HG02642 (cell line): ENCODE measurements at regions not wholly inside any gene's neighbourhood (a gene's known extent, or its start where the extent isn't known, plus 50 kb on each side); places are given as distances from the start of the nearest gene placed in this dataset.
"Not testable (repeated sequence)": the region's sequence is repeated elsewhere in the genome, so short reads cannot be mapped to it uniquely, and the experiment has no call there.

Source experiments
- ATAC-seq: cut with Tn5 transposase; IDR thresholded peaks from one replicate; pipeline ENCODE4 v1.9.1; 2021; ENCODE audit warnings: mild to moderate bottlenecking; ENCODE audit not compliant: unreplicated experiment, poor library complexity

GRCh38 chr9:66824169-66824568 lies 76.4 kb upstream of the ZNF658 start:
- not testable (repeated sequence) for ATAC-seq

- not testable (repeated sequence) for ATAC-seq
These were observed 70.7 kb upstream of the ZNF658 start for GRCh38 chr9:66829853-66830252.

GRCh38 chr9:66830777-66831497 lies 69.6 kb upstream of the ZNF658 start:
- not testable (repeated sequence) for ATAC-seq

DNA sequence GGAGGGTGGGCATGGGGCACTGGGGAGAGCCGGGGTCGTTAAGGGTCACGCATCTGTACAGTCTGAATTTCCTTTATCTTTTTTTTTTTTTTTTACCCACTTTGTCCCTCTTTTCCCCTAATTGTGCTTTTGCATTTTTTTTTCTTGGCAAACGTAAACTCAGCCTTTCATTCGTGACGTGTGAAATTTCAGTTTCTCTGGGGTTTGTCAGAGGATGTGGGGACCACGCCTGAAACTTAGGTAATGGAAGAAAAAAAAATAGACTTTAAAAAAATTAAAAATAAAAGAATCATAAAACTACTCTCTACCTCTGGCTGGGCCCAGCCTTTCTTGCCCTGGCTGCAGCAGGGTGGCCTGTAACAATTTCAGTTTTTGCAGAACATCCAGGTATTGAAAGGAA lies 68.3 kb upstream of the ZNF658 start:
- ATAC-seq, result not testable (repeated sequence)

DNA sequence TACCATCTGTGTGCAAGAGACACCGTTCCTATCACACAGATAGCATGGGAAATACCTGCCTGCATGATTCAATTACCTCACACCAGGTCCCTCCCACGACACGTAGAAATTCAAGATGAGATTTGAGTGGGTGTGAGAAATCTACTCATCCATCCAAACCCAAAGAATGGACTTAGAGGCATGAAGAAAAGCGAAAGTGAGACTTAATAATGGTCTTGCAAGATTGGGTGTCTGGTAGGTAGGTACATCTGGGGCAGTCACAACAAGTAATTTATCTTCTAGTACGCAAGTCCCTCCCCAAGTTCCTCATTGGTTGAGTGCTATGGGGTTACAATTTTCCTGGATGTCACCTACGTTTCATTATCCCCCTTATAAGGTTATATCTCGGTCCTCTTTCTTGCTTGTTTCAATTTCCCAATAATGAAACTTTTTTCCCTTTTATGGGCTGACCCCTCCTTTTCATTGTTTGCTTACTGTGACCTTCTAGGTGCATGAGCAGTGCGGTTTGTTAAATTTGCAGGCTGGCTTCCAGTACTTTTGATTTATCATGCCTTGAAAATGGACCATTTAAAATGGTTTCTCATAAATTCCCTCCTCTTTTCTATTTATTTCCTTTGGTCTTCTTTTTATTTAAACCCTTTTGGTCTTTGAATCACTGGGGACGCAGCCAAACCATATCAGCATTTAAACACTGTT lies 63.1 kb upstream of the ZNF658 start:
- ATAC-seq, result not testable (repeated sequence)
